NCI-H187 treated with DMSO at 0.1 percent for 48 hours (cell line): ENCODE measurements at regions not wholly inside any gene's neighbourhood (a gene's known extent, or its start where the extent isn't known, plus 50 kb on each side); places are given as distances from the start of the nearest gene placed in this dataset.

Source experiments
- DNase-seq: peaks from one replicate; lab custom pipeline; 2025; lab: John Stamatoyannopoulos, UW

DNA sequence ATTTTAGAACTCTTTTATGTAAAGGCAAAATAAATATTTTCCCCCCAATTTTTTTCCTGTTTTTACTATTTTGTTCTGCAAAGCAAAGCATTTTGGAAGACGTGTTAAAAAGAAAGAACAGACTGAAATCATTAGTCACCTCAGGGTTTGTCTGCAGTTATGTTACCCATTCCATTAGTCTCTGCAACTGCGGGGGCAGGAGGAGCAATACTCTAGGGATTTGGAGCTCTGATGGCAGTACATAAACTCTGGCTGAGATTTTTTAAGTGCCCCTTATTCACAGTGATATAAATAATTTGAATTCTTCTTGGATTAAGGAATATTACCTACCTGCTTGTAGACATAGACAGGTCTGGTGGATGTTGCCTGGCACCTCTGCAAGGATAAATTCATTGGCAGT lies 88.0 kb upstream of the CELF4 start:
- DNase-seq = no peak

- no peak for DNase-seq
These were observed 84.3 kb upstream of the CELF4 start for GRCh38 chr18:37649930-37650329.

DNA sequence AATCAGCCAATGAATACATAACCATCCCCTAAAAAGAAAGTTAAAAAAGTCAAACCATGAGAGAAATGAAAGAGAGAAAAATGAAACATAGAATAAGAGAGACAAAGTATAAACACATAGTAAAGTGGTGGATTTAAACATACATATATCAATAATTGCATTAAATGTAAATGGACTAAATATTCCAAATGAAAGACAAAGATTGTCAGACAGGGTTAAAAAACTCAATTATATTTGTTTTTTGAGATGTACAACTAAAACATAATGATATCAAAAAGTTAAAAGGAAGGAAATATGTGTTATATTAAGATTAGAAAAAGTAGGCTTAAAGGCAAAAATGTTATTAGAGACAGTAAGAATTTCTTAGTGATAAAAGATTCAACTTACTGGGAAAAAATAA lies 83.8 kb upstream of the CELF4 start:
- DNase-seq = no peak

GRCh38 chr18:37641573-37641972 lies 76.0 kb upstream of the CELF4 start:
- DNase-seq = no peak

DNA sequence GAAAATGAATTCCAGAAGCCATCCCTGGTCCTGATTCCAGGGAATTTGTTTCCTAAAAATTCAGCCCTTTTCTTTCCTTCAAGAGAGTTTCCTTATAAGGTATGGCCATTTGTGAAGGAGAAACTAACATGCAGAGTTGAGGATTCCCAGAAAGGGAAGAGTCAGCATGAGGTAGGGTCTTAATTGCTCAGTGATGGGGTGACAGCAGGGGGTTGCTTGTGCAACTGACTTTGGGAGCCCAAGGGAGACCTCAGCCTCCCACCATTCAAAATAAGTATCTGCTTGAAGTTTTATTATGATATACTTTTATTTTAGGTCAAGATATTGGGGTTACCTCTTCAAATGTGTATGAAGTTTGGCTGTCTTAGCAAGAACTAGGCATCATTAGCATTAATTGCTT lies 74.9 kb upstream of the CELF4 start:
- no peak for DNase-seq

- no peak for DNase-seq
These were observed 74.2 kb upstream of the CELF4 start for GRCh38 chr18:37639846-37640245.

- DNase-seq = no peak
These were observed 71.9 kb upstream of the CELF4 start for GRCh38 chr18:37637478-37637850.

DNA sequence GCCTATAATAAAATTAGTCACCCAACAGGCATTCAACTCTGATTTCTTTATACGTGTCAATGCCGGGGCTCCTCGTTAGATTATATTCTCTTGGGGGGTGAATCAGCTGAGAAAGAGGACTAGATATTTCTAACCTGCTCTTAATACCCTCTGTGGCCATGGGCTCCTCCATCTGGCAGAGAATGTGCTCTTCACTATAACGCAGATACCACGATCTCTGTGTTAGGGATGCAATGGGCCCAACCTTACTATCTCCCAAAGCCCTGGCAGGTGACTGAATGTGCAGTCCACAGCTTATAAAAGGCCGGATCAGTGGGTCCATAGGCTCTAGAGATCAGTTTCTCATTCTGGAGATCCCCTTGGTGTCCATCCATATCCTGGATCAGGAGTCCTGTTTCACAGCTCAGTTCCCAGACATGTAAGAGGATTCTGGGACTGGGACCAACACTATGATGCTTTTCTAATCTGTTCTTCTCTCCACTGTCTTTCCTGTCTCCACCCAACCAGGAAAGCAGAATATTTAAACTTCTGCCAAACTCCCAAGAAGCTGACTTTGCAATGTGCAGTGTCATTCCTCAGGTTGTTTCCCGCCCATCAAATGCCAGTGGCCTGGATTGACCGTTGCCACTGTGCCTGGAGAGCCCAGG lies 71.4 kb upstream of the CELF4 start:
- DNase-seq = no peak

GRCh38 chr18:37634516-37634915 lies 68.9 kb upstream of the CELF4 start:
- no peak for DNase-seq

DNA sequence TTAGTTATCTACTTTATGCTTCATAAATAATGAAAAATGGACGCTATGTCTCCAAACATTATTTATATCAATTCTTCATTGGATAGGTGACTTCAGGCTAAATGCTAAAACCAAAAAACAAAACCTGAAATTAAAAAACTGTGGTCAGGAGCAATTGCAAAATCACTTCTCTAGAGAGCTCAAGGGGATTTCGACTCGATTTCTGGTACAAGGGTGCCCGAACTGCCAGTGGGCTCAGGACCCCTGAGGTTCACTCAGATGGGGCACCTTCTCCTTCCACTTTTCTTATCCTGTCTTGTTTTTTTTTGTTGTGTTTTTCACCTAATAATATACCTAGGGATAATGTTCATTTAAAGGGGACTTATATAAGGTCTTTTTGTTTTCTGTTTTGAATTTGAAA lies 65.8 kb upstream of the CELF4 start:
- DNase-seq = no peak

DNA sequence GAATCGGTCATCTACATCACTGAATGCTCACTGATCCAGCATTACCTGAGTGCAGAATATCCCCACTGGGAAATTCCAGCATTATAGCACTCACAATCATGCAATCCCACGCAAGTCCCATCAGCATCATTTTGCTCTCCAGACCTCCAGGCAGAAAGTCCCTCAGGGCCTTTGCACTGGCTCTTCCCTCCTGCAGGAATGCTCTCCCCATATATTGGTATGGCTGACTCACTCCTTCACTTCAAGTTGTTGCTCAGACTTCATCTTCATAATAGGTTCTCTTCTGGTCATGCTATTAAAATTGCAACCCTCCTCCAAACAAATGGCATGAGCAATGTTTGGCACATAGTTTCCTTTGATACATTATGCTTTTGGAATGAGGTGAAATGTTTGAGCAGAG lies 64.7 kb upstream of the CELF4 start:
- no peak for DNase-seq

GRCh38 chr18:37628470-37629220 lies 63.0 kb upstream of the CELF4 start:
- DNase-seq = no peak

DNA sequence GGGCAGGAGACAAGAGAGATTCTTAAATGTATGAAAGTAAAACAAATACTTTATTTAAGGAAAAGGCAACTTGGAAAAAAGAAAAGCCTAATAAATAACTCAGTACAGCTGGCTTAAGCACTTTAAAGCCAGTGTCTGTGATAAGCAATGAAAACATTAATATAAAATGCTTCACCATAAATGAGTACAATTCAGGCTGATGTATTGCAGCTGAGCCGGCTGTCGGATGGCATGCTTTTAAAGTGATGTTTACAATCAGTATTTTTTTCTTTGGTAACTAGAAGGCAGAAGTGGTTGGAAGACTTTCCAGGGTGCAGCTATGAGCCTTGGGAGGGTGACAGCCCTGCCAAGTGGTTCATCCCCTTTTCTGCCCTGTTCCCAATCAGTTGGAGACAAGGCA lies 58.7 kb upstream of the CELF4 start:
- no peak for DNase-seq

DNA sequence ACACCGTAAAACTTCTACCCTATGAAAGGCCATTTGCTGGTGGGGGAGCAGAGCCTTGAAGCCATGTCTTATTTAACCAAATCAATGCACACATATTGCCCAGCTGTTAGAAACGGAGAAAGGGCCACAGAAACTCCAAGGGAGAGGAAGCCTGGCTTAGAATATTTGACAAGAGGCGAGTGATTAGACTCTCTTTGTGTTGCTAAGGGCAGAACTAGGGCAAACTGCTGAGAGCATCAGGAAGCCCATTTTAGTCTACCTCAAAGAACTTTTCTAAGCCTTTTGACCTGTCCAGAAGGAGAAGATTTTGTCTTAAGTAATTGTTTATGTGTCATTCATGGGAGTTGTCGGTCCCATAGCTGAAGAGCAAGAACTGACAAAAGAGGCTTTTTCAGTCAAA lies 54.4 kb upstream of the CELF4 start:
- no peak for DNase-seq

GRCh38 chr18:37617623-37618022 lies 52.0 kb upstream of the CELF4 start:
- no peak for DNase-seq
